ENCODE measurements at regions not wholly inside any gene's neighbourhood (a gene's known extent, or its start where the extent isn't known, plus 50 kb on each side); places are given as distances from the start of the nearest gene placed in this dataset.
A peak's percentile ranks its signal among the peaks of the same experiment; 100 is the strongest.

DNA sequence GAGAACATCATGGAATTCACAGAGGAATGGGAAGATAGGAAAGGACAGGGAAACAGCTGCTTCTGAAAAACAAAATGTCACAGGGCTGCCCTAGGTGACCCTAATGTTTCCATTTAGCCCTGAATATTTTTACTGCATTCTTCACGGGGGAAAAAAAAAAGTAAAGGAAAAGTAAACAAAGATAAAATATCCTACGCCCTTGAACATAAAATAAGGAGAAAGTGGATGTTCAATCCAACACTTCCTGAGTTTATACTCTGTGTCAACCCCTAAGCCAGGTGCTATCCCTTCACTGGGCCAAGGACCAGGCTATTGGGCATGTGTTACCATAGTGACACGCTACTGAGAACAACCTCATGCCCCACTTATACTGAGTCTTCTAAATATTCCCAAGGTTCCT is 84.7 kb downstream of the FAM76B start:
- no peak overlapping the region for H3K9ac ChIP-seq (ENCODE audit: low read depth in 1 of 2, low read length in 2 of 2)
- no peaks in the 10 kb centered on the region for H3K9me3 ChIP-seq (ENCODE audit: control insufficient read depth in 2 of 2, low read length in 2 of 2)
- no peaks in the 10 kb centered on the region for H3K27me3 ChIP-seq (ENCODE audit: control insufficient read depth in 2 of 2, insufficient read depth in 2 of 2, low read length in 2 of 2)
- peaks cover 3 to 6% of the 10 kb centered on the region in 2 donors for H3K4me1 ChIP-seq (ENCODE audit: control insufficient read depth in 2 of 2, insufficient read depth in 2 of 2, low read length in 2 of 2)
- H3K4me3 ChIP-seq (ENCODE audit: low read length in 2 of 2) = no peak overlapping the region
- H3K27ac ChIP-seq (ENCODE audit: low read depth in 2 of 2, low read length in 2 of 2) = no peak overlapping the region
- no peaks in the 10 kb centered on the region for H3K36me3 ChIP-seq (ENCODE audit: control insufficient read depth in 2 of 2, insufficient read depth in 2 of 2, low read length in 2 of 2)

DNA sequence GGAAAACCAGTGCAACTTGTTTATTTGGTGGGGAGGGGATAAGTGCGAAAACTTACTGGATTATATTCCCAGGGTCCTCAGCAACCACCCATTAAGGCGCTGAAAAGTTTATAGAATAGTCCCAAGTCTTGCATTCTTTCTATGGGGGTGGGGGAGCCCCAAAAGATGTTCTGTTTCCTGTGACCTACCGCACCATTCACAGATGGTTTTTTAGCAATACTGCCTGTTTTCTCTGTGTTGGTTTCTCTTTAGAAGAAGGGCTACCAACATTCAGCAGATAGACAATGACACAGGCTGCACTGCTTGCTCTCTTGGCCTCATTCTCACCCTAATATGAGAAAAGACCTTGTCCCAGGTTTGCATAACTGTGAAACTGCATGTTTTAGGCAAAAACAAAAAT is 86.5 kb downstream of the FAM76B start:
- Histone ChIP-seq H3K4me1 (ENCODE audit: control insufficient read depth in 2 of 2, insufficient read depth in 2 of 2, low read length in 2 of 2) (peaks cover 3 to 6% of the 10 kb centered on the region in 2 donors), H3K27ac (ENCODE audit: low read depth in 2 of 2, low read length in 2 of 2) (no peak overlapping the region), H3K4me3 (ENCODE audit: low read length in 2 of 2) (no peak overlapping the region)

DNA sequence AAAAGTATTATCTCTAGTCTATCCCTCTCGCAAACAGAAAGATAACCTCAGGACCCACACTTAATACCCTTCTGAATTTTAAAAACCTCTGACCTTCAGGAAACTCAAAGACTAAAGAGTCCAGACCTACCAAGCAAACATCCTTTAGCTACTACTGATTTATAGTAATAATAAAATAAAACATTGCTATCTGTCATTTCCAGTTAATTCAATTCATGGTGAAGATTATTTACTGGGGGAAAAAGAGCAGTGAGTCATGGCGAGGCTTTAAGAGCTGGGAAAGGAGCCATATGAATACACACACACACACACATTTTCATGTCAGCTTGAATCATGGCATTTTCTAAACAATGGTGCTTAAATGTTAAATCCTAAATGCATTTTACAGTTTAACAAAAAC is 87.1 kb downstream of the FAM76B start:
- no peaks in the 10 kb centered on the region for H3K36me3 ChIP-seq (ENCODE audit: control insufficient read depth in 2 of 2, insufficient read depth in 2 of 2, low read length in 2 of 2)
- H3K9me3 ChIP-seq (ENCODE audit: control insufficient read depth in 2 of 2, low read length in 2 of 2) = no peaks in the 10 kb centered on the region
- H3K27ac ChIP-seq (ENCODE audit: low read depth in 2 of 2, low read length in 2 of 2) = no peak overlapping the region
- no peak overlapping the region for H3K4me3 ChIP-seq (ENCODE audit: low read length in 2 of 2)
- H3K4me1 ChIP-seq (ENCODE audit: control insufficient read depth in 2 of 2, insufficient read depth in 2 of 2, low read length in 2 of 2) = peaks cover 3 to 6% of the 10 kb centered on the region in 2 donors
- H3K9ac ChIP-seq (ENCODE audit: low read depth in 1 of 2, low read length in 2 of 2) = no peak overlapping the region
- peaks cover 0 to 3% of the 10 kb centered on the region in 2 donors for H3K27me3 ChIP-seq (ENCODE audit: control insufficient read depth in 2 of 2, insufficient read depth in 2 of 2, low read length in 2 of 2)

More for the DNA sequence above, 86.5 kb downstream of the FAM76B start:
- H3K9ac ChIP-seq (ENCODE audit: low read depth in 1 of 2, low read length in 2 of 2) = no peak overlapping the region
- no peaks in the 10 kb centered on the region for H3K9me3 ChIP-seq (ENCODE audit: control insufficient read depth in 2 of 2, low read length in 2 of 2)
- no peaks in the 10 kb centered on the region for H3K27me3 ChIP-seq (ENCODE audit: control insufficient read depth in 2 of 2, insufficient read depth in 2 of 2, low read length in 2 of 2)
- H3K36me3 ChIP-seq (ENCODE audit: control insufficient read depth in 2 of 2, insufficient read depth in 2 of 2, low read length in 2 of 2) = no peaks in the 10 kb centered on the region

- H3K4me1 ChIP-seq (ENCODE audit: control insufficient read depth in 2 of 2, insufficient read depth in 2 of 2, low read length in 2 of 2) = peaks cover 3 to 4% of the 10 kb centered on the region in 2 donors
- no peaks in the 10 kb centered on the region for H3K36me3 ChIP-seq (ENCODE audit: control insufficient read depth in 2 of 2, insufficient read depth in 2 of 2, low read length in 2 of 2)
- peaks cover 0 to 3% of the 10 kb centered on the region in 2 donors for H3K27me3 ChIP-seq (ENCODE audit: control insufficient read depth in 2 of 2, insufficient read depth in 2 of 2, low read length in 2 of 2)
- no peak overlapping the region for H3K4me3 ChIP-seq (ENCODE audit: low read length in 2 of 2)
- H3K9ac ChIP-seq (ENCODE audit: low read depth in 1 of 2, low read length in 2 of 2) = no peak overlapping the region
- H3K27ac ChIP-seq (ENCODE audit: low read depth in 2 of 2, low read length in 2 of 2) = peak overlapping the region in 1 of 2 donors; percentile 18
- H3K9me3 ChIP-seq (ENCODE audit: control insufficient read depth in 2 of 2, low read length in 2 of 2) = no peaks in the 10 kb centered on the region
Measured at GRCh38 chr11:95700471-95700817, 89.1 kb downstream of the FAM76B start.

DNA sequence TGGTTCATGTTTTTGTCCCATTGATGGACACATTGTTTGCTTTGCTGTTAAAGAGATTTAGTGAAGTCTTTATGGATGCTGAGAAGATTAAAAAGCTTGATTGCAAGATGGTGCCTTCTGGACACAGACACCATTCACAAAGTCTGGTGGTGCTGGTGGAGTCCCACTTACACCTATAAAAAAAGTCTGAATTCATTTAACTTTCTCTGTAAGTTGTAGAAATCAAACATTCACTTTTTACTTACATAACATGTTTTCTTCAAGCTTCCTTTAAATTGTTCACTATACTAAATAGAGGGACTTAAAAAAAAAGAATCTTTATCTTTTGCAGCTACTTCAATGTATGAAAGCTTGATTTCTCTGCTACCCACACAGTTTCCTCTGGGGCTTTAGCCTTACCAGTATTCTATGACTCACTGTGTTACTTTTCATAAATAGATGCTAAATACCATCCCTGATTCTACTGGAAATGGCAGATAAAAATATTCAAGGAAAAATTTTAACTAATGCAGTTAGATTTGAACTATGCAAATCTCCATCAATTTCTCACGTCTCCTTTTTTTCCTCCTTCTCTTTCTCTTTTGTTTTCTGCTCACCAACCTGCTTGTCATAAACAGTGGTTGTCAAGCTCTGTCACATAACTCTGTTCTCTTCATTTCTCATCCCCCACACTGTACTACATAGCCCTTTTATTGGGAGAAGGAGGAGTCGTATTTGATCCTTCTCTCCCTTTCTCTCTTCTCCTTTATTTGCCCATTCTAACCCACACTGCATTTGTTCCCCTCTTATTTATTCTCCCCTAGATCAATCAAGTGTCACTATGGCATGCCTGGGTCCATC is 89.7 kb downstream of the FAM76B start:
- peaks cover 0 to 3% of the 10 kb centered on the region in 2 donors for H3K27me3 ChIP-seq (ENCODE audit: control insufficient read depth in 2 of 2, insufficient read depth in 2 of 2, low read length in 2 of 2)
- H3K9me3 ChIP-seq (ENCODE audit: control insufficient read depth in 2 of 2, low read length in 2 of 2) = no peaks in the 10 kb centered on the region
- H3K36me3 ChIP-seq (ENCODE audit: control insufficient read depth in 2 of 2, insufficient read depth in 2 of 2, low read length in 2 of 2) = no peaks in the 10 kb centered on the region
- no peak overlapping the region for H3K9ac ChIP-seq (ENCODE audit: low read depth in 1 of 2, low read length in 2 of 2)
- H3K4me3 ChIP-seq (ENCODE audit: low read length in 2 of 2) = no peak overlapping the region
- peak overlapping the region in 1 of 2 donors; percentile 39 for H3K27ac ChIP-seq (ENCODE audit: low read depth in 2 of 2, low read length in 2 of 2)
- H3K4me1 ChIP-seq (ENCODE audit: control insufficient read depth in 2 of 2, insufficient read depth in 2 of 2, low read length in 2 of 2) = no peaks in the 10 kb centered on the region

DNA sequence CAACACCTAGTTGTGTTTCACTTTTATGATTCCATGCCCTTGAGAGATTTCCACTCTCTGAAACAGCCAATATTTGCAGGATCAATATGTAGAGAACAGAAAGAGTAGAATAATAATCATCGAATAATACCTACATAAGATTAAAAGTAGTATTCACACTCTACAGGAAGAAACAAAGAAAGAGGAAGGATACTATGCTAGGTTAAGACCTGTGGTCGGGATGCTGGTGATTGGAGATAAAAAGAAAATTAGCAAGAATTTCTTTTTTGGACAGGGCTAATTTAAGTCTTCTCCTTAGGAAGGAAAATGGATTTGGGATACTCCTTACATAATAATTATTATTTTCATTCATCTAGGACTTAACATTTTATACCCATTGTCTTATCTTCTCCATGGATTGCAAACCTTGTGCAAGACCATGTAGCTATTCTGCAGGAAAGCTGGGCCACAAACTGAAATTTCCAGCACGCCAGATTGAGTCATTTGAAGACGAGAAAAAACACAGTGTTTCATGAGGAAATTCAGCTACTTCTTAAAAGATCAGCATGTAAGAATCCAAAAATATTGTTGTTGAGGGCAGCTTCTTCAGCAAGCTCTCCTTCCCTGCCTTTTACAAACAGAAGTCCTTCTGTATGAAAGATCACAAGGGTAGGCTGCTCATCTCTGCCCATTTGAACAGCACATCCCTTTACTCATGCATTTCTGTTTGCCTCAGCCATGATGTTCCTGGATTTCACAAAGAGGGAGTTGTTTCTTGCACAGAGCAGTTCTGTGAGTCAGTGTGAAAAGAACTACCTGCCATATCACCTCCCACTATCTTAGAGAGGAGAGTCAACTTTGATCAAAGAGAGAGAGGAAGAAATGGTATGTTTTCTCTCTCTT is 90.7 kb downstream of the FAM76B start:
- Histone ChIP-seq H3K4me3 (ENCODE audit: low read length in 2 of 2) (no peak overlapping the region), H3K4me1 (ENCODE audit: control insufficient read depth in 2 of 2, insufficient read depth in 2 of 2, low read length in 2 of 2) (no peaks in the 10 kb centered on the region), H3K27ac (ENCODE audit: low read depth in 2 of 2, low read length in 2 of 2) (peak overlapping the region in 1 of 2 donors; percentile 39), H3K9ac (ENCODE audit: low read depth in 1 of 2, low read length in 2 of 2) (no peak overlapping the region), H3K27me3 (ENCODE audit: control insufficient read depth in 2 of 2, insufficient read depth in 2 of 2, low read length in 2 of 2) (peaks cover 0 to 3% of the 10 kb centered on the region in 2 donors), H3K9me3 (ENCODE audit: control insufficient read depth in 2 of 2, low read length in 2 of 2) (peaks cover 0 to 2% of the 10 kb centered on the region in 2 donors), H3K36me3 (ENCODE audit: control insufficient read depth in 2 of 2, insufficient read depth in 2 of 2, low read length in 2 of 2) (no peaks in the 10 kb centered on the region)

- Histone ChIP-seq H3K27ac (ENCODE audit: low read depth in 2 of 2, low read length in 2 of 2) (no peak overlapping the region), H3K4me1 (ENCODE audit: control insufficient read depth in 2 of 2, insufficient read depth in 2 of 2, low read length in 2 of 2) (no peaks in the 10 kb centered on the region), H3K36me3 (ENCODE audit: control insufficient read depth in 2 of 2, insufficient read depth in 2 of 2, low read length in 2 of 2) (no peaks in the 10 kb centered on the region), H3K27me3 (ENCODE audit: control insufficient read depth in 2 of 2, insufficient read depth in 2 of 2, low read length in 2 of 2) (peaks cover 0 to 3% of the 10 kb centered on the region in 2 donors), H3K9ac (ENCODE audit: low read depth in 1 of 2, low read length in 2 of 2) (no peak overlapping the region), H3K4me3 (ENCODE audit: low read length in 2 of 2) (no peak overlapping the region), H3K9me3 (ENCODE audit: control insufficient read depth in 2 of 2, low read length in 2 of 2) (peaks cover 0 to 2% of the 10 kb centered on the region in 2 donors)
Measured at GRCh38 chr11:95697614-95698408, 91.8 kb downstream of the FAM76B start.

- Histone ChIP-seq H3K27ac (ENCODE audit: low read depth in 2 of 2, low read length in 2 of 2) (no peak overlapping the region), H3K9me3 (ENCODE audit: control insufficient read depth in 2 of 2, low read length in 2 of 2) (peaks cover 0 to 2% of the 10 kb centered on the region in 2 donors), H3K4me1 (ENCODE audit: control insufficient read depth in 2 of 2, insufficient read depth in 2 of 2, low read length in 2 of 2) (no peaks in the 10 kb centered on the region), H3K36me3 (ENCODE audit: control insufficient read depth in 2 of 2, insufficient read depth in 2 of 2, low read length in 2 of 2) (no peaks in the 10 kb centered on the region), H3K4me3 (ENCODE audit: low read length in 2 of 2) (no peak overlapping the region), H3K27me3 (ENCODE audit: control insufficient read depth in 2 of 2, insufficient read depth in 2 of 2, low read length in 2 of 2) (peaks cover 3 to 4% of the 10 kb centered on the region in 2 donors), H3K9ac (ENCODE audit: low read depth in 1 of 2, low read length in 2 of 2) (no peak overlapping the region)
Measured at GRCh38 chr11:95695181-95695580, 94.4 kb downstream of the FAM76B start.

DNA sequence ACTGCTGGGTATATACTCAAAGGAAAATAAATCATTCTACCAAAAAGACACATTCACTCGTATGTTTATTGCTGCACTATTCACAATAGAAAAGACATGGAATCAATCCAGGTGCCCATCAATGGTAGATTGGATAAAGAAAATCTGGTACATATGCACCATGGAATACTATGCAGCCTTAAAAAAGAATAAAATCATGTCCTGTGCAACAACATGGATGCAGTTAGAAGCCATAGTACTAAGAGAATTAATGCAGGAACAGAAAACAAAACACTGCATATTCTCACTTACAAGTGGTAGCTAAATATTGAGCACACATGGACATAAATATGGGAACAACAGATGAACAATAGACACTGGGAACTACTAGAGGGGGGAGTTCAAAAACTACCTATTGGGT is 96.3 kb downstream of the FAM76B start:
- peaks cover 3 to 4% of the 10 kb centered on the region in 2 donors for H3K27me3 ChIP-seq (ENCODE audit: control insufficient read depth in 2 of 2, insufficient read depth in 2 of 2, low read length in 2 of 2)
- no peak overlapping the region for H3K4me3 ChIP-seq (ENCODE audit: low read length in 2 of 2)
- no peak overlapping the region for H3K27ac ChIP-seq (ENCODE audit: low read depth in 2 of 2, low read length in 2 of 2)
- H3K9me3 ChIP-seq (ENCODE audit: control insufficient read depth in 2 of 2, low read length in 2 of 2) = peaks cover 0 to 2% of the 10 kb centered on the region in 2 donors
- H3K9ac ChIP-seq (ENCODE audit: low read depth in 1 of 2, low read length in 2 of 2) = no peak overlapping the region
- no peaks in the 10 kb centered on the region for H3K4me1 ChIP-seq (ENCODE audit: control insufficient read depth in 2 of 2, insufficient read depth in 2 of 2, low read length in 2 of 2)
- H3K36me3 ChIP-seq (ENCODE audit: control insufficient read depth in 2 of 2, insufficient read depth in 2 of 2, low read length in 2 of 2) = no peaks in the 10 kb centered on the region
